NK-92 (cell line): ENCODE measurements at regions not wholly inside any gene's neighbourhood (a gene's known extent, or its start where the extent isn't known, plus 50 kb on each side); places are given as distances from the start of the nearest gene placed in this dataset.
"Not testable (repeated sequence)": the region's sequence is repeated elsewhere in the genome, so short reads cannot be mapped to it uniquely, and the experiment has no call there.

Experiments
- DNase-seq: peaks from one replicate; lab custom pipeline; 2025; ENCODE audit not compliant: unreplicated experiment; lab: John Stamatoyannopoulos, UW

DNA sequence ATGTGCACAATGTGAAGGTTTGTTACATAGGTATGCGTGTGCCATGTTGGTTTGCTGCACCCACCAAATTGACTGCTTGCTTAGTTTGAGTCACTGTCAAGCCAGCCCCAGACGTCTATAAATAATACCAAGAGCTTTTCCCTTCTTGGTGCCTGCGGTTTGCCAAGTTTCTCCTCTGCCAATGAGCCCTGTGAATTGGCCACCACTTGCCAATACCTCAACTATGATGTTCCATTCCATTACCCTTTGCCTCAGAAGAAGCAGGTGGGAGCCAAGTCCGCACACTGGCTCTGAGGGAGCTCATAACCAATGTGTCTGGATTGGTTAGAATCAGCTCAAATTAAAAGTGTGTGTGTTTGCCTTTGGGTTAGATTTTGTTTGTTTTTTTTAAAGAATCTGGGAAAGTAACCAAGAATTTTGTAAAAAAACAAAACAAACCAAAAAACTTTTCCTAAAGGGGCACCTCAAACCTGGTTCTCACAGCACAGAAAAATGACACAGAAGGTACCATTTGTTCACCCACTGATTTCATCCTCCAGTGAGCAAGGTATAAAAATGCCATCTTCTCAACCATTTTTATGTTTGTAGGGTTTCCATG is 209.3 kb upstream of the PRNP start:
- no peak for DNase-seq

- no peak for DNase-seq
Measured at GRCh38 chr20:4472906-4473305, 213.3 kb upstream of the PRNP start.

DNA sequence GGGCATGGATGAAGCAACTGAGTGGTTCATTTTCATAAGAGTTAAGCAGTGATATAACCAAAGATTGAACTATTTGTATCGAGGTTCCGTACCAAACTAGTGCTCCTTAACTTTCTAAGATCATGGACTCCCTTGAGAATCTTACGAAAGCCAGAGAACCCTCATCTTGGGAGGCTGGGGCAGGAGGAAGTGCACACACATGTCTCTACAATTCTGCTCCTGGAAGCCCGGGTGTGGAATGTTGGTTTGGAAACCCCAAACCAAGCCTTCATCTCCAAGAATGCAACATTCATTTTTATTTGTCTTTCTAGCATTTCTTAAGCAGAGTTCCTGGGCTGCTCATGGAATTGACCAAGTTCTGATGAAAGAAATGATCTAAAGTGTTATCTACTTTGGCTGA is 215.0 kb upstream of the PRNP start:
- DNase-seq, result no peak

DNA sequence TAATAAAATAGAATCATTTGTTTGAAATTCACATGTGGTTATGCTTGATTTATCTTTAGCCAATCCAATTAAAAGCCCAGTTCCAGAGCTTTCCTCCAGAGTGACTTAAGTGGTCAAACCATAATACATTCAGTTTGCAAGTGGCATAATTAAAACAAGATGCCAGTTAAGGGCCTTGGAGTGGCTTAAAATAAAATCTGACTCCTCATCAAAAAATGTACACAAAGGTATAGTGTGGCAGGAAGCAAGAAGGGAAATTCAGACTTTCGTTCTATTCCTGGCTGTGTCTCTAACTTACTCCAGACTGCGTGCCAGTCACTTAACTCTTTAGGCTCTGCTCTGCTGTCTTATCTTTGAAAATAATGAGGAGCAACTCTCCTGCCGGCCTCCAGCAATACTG is 215.9 kb upstream of the PRNP start:
- DNase-seq, result no peak

- no peak for DNase-seq
Measured at GRCh38 chr20:4469910-4470309, 216.3 kb upstream of the PRNP start.

GRCh38 chr20:4468114-4468513 is 218.1 kb upstream of the PRNP start:
- DNase-seq, result no peak

DNA sequence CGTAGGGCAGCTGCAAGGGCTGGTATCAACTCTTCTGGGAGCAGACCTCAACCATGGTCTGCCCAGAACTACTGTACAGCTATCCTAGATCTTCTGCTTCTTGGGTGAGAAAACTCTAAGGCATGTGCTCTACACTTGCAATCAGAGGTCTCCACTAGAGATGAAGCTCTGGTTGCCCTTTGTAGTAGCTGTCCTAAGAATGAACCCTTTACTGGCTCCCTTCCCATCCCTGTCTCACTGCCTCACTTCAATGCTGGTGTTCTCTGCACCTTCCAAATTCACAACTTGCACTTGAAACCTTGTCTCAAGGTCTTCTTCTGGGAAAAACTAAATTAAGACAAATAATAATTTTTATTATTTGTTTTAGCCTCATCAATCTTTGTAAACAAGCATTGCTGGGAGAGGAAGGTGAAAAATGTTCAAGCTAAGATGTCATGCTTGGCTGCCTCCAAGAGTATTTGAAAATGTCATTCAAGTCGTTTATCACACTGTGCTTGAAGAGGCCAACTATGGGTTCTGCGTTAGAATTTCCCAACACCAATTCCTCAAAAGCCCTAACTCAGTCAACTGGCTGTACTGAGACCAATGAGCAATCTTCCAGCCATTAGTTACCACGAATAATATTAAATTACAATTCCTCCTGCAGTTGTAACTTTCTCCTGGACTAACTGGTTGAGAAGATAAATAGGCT is 216.9 kb upstream of the ADRA1D start:
- DNase-seq, result no peak

- no peak for DNase-seq
Measured at GRCh38 chr20:4465212-4465611, 216.1 kb upstream of the ADRA1D start.

DNA sequence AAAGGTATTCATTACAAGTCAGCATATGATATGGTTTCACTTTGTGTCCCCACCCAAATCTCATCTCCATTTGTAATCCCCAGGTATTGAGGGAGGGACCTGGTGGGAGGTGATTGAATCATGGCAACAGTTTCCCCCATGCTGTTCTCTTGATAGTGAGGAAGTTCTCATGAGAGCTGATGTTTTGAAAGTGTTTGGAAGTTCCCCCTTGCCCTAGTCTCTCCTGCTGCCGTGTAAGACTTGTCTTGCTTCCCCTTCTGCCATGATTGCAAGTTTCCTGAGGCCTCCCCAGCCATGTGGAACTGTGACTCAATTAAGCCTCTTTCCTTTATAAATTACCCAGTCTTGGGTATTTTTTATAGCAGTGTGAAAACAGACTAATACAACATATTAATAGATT is 213.7 kb upstream of the ADRA1D start:
- DNase-seq, result not testable (repeated sequence)

DNA sequence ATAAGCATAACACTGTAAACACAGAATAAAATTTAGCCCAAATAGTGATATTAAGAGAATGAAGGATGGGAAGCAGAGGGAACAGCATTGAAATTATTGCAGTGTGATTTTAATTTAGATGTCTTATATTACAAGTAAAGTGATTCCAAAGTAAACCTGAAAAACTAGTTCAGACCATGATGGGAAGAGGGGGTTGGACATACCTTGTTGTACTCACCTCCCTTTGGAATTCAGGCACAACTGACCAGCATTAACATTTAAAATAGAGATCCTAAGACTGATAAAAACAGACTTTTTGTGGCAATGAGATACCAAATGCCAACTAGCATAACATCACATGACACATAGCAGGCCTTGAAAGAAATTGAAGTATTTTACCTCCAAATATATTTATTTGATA is 210.0 kb upstream of the ADRA1D start:
- no peak for DNase-seq

DNA sequence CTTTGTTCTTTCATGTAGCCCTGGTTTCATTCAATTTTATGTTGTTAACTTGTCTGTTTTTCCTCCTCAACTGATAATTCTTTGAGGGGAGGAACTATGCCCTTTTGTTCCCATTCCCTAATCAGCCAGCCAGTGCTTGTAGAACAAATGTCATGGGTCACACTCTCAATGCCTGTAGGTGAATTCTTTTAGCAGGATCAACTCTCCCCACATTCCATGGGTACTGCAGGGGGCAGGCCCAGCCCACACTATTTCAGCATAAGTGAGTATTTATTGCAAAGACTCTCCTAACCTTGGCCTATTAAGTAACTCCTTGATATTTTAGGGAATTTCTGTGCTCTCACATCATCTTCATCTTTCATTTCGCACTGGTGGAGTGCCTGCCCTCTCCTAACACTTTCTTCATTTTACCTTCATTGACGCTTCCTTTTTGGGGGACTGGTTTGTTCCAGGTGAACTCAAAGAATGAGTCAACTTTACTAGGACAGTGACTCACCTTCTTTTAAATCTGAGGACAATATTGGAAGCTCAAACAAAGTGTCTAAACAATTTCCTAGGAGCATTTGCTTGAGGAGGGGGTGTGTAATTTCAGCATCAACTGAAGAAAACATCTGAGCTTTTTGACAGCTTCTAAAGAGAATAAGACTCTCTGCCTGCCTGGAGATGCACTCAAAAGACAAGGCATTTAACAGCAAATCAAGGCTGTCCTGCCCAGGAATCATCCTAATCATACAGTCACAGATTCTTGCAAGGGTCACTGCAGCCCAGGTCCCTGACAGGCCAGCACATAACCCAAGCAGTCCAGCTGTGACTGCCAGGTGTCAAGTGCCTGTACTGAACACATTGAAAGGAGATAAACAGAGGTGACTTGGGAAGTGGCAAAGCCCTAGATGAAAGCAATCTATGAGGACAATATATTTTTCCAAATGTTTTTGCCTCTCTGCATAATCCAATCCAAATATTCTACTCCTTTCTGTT is 208.8 kb upstream of the ADRA1D start:
- no peak for DNase-seq

- no peak for DNase-seq
Measured at GRCh38 chr20:4455996-4456395, 206.9 kb upstream of the ADRA1D start.

GRCh38 chr20:4455301-4455701 is 206.2 kb upstream of the ADRA1D start:
- no peak for DNase-seq

- no peak for DNase-seq
Measured at GRCh38 chr20:4454111-4454510, 205.0 kb upstream of the ADRA1D start.

DNA sequence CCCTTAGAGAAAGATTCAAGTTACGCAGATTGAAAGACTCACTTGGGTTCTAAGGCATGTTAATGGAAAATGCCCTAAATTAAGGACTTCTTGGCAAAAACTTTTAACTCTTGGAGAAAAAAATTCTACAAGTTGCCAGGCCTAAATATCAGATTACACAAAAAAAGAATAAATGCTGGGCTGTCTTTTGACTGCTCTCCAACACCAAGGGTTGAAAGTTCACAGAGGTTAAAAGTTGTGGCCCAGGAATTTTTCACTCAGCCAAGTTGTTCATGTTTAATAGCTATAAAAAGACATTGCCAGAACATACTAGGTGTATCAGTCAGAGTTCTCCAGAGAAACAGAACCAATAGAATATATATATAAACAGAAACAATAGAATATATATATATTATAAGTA is 204.3 kb upstream of the ADRA1D start:
- DNase-seq, result no peak

DNA sequence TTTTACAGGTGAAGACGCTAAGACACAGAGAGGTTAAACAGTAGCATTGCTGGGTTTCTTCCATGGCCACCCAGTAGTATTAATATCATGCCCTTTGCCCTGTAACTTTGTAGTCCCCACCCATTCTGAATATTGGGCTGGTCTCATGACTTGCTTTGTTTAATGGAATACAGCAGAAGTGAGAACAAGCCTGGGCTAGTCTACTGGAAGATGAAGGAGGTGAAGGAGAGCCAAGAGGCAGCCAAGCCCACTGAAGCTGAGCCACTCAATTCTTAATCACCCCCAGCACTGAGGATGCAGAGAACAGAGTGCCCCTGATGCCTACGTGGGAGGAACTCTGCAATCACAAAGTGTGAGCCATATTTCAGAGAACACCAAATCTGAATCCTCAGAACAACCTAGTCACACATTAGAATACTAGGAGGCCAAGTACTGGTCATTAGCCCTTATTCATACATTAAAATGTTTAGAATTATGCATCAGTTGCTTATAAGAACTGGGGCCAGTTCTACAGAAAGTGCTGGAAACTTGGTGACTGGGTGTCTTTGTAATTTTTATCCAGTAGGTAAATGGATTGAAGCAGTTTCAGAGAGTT is 202.5 kb upstream of the ADRA1D start:
- DNase-seq, result no peak

DNA sequence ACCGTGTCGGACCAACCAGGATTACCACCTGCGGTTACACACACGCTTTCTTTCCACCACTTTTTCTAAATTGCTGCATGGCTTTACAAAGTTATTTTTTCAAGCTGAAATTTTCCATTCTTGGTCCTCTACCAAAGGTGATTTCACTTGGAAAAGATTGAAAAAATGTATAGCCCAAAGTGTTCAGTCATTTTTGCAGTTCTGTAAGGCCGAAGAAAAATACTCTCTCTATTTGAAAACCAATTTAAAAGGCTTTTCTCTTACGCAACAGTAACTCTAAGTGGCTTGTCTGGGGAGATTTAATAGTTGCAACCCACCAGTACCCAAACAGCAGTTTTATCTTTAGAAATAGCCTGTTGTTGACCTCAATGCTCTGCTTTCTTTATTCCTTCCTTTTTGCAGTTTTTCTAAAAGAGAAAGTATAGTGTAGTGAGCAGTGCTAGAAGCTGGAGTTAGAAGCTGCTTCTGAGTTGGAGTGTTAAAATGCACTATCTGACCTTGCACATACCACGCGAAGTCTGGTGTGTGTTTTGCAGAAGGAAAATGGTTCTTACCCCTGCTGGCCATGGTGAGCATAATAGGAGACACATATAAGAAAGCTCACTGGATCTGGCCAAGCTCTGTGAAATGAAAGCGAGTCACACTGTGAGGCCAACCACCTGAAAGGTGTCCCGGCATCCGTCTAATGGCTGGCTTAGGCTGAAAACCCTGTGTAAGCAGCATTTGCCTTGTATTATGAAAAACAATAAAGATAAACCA is 201.0 kb upstream of the ADRA1D start:
- DNase-seq, result no peak

- no peak for DNase-seq
Measured at GRCh38 chr20:4445784-4446183, 196.7 kb upstream of the ADRA1D start.

DNA sequence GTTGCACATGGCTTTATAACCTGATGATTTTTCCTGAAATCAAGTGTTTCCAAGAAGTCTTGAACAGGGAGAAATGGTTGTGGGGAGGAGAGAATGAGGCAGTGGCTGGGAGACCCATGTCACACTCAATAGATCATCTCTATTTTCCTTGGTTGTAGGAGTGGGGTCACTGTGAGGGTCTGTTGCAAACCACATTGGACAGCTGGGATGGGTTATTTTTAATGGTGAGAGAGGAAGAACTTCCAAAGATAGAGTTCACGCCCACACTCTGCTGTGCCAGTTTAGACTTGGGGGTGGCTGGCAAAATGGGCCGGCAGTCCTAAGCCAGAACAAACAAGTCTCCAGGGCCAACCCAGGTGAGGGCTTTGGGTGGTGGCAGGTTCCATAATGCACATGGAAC is 196.2 kb upstream of the ADRA1D start:
- no peak for DNase-seq

GRCh38 chr20:4444404-4444803 is 195.3 kb upstream of the ADRA1D start:
- DNase-seq, result no peak

DNA sequence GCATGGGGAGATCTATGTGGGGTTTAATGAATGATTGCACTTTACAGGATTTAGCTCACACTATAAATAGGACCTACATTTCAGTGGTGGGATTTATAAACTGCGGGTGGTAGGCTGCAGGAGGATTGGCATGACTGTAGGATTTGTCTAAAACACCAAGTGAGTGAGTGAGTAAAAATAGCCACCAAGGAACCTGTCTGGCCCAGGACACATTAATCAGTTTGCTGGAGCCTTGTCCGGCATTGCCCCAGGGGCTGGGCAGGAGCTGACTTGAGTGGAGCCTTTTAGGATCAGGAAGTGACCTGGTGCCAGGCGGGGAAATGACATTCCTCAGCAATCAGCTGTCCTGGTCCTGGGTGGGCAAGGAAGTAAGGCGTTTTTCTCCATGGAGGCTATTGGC is 193.9 kb upstream of the ADRA1D start:
- no peak for DNase-seq
